IMR-90 (cell line): ENCODE measurements at regions not wholly inside any gene's neighbourhood (a gene's known extent, or its start where the extent isn't known, plus 50 kb on each side); places are given as distances from the start of the nearest gene placed in this dataset.

Source experiments
- ATAC-seq: fragments of 200-7000 bp; cut with Tn5 transposase; 2 replicates; pipeline ENCODE4 v1.9.1; 2020; ENCODE audit warnings: low read depth, mild to moderate bottlenecking, moderate library complexity
- BruUV-seq: library from RNA; stranded (reverse); fragments of 400-500 nt; replicated peaks from 2 replicates; lab custom pipeline; 2021; lab: Mats Ljungman, UMichigan
- CTCF ChIA-PET: fragments of 300-600 bp; formaldehyde crosslinking; extraction: SDS; loops from one replicate; lab custom pipeline; 2021; ENCODE audit warnings: antibody characterized with exemption; lab: Yijun Ruan, JAX
- POLR2A ChIA-PET: fragments of 300-600 bp; sonication (Branson Sonifier 250); formaldehyde crosslinking; loops from one replicate; lab custom pipeline; 2022; ENCODE audit warnings: antibody characterized with exemption; ENCODE audit not compliant: unreplicated experiment; lab: Charles Lee
- DNase-seq: peaks from one replicate; pipeline ENCODE4 v3.0.0; 2013
- H2AFZ ChIP-seq: replicated peaks from 2 replicates; pipeline ENCODE3; 2013; ENCODE audit warnings: low read length, mild to moderate bottlenecking; ENCODE audit not compliant: poor library complexity
- H2AK5ac ChIP-seq: 2 replicates; pipeline ENCODE4 v1.6.1; 2013; ENCODE audit warnings: low read depth, low read length, inconsistent platforms
- H2AK9ac ChIP-seq: replicated peaks from 2 replicates; pipeline ENCODE3; 2013; ENCODE audit warnings: mild to moderate bottlenecking, low read depth, low read length, moderate library complexity; ENCODE audit not compliant: poor library complexity
- H2BK120ac ChIP-seq: 2 replicates; pipeline ENCODE4 v1.6.1; 2013; ENCODE audit warnings: low read depth, low read length, inconsistent platforms
- H2BK15ac ChIP-seq: 3 replicates; pipeline ENCODE4 v1.6.1; 2013; ENCODE audit warnings: low read depth, low read length, inconsistent platforms
- H2BK20ac ChIP-seq: 2 replicates; pipeline ENCODE4 v1.6.1; 2013; ENCODE audit warnings: low read depth, mild to moderate bottlenecking, inconsistent platforms, low read length, moderate library complexity
- H2BK5ac ChIP-seq: 2 replicates; pipeline ENCODE4 v1.6.1; 2013; ENCODE audit warnings: mild to moderate bottlenecking, low read depth, low read length, inconsistent platforms; ENCODE audit not compliant: poor library complexity, severe bottlenecking
- H3K14ac ChIP-seq: replicated peaks from 2 replicates; pipeline ENCODE4 v1.6.1; 2013; ENCODE audit warnings: low read depth, low read length, inconsistent platforms
- H3K18ac ChIP-seq: 2 replicates; pipeline ENCODE4 v1.6.1; 2013; ENCODE audit warnings: low read depth, low read length, control low read depth
- H3K23ac ChIP-seq: 2 replicates; pipeline ENCODE4 v1.6.1; 2013; ENCODE audit warnings: low read depth, low read length, inconsistent platforms
- H3K27ac ChIP-seq: 2 replicates; pipeline ENCODE4 v1.5.1; 2013; ENCODE audit warnings: mild to moderate bottlenecking, control low read depth, low read length; ENCODE audit not compliant: insufficient read depth
- H3K27me3 ChIP-seq: 2 replicates; pipeline ENCODE4 v1.6.1; 2013; ENCODE audit warnings: low read length; ENCODE audit not compliant: control insufficient read depth, insufficient read depth
- H3K36me3 ChIP-seq: 2 replicates; pipeline ENCODE4 v1.6.1; 2013; ENCODE audit warnings: low read length, mixed read lengths; ENCODE audit not compliant: control insufficient read depth, insufficient read depth
- H3K4ac ChIP-seq: 2 replicates; pipeline ENCODE4 v1.6.1; 2013; ENCODE audit warnings: low read depth, low read length, inconsistent platforms
- H3K4me1 ChIP-seq: 2 replicates; pipeline ENCODE4 v1.6.1; 2013; ENCODE audit warnings: low read length, mixed read lengths; ENCODE audit not compliant: control insufficient read depth, insufficient read depth
- H3K4me2 ChIP-seq: 2 replicates; pipeline ENCODE4 v1.6.1; 2013; ENCODE audit warnings: low read depth, mild to moderate bottlenecking, control low read depth, low read length, moderate library complexity
- H3K4me3 ChIP-seq: 2 replicates; pipeline ENCODE4 v1.5.1; 2013; ENCODE audit warnings: low read depth, mild to moderate bottlenecking, control low read depth, low read length, moderate library complexity; ENCODE audit not compliant: insufficient read depth
- H3K56ac ChIP-seq: 2 replicates; pipeline ENCODE4 v1.6.1; 2013; ENCODE audit warnings: low read length, inconsistent platforms; ENCODE audit not compliant: insufficient read depth; ENCODE audit errors: extremely low read depth
- H3K79me1 ChIP-seq, 2 experiments: 2 replicates each; pipeline ENCODE4 v1.6.1; 2013; ENCODE audit warnings: low read length in 2 of 2, inconsistent platforms in 1 of 2, low read depth in 1 of 2
- H3K9ac ChIP-seq: 2 replicates; pipeline ENCODE4 v1.6.1; 2013; ENCODE audit warnings: low read depth, low read length, control low read depth
- H3K9me1 ChIP-seq: 2 replicates; pipeline ENCODE4 v1.6.1; 2013; ENCODE audit warnings: low read length, inconsistent platforms; ENCODE audit not compliant: insufficient read depth
- H3K9me3 ChIP-seq: 2 replicates; pipeline ENCODE4 v1.6.1; 2013; ENCODE audit warnings: low read length; ENCODE audit not compliant: control insufficient read depth, insufficient read depth
- H4K20me1 ChIP-seq: 2 replicates; pipeline ENCODE4 v1.6.1; 2013; ENCODE audit warnings: low read length, inconsistent platforms; ENCODE audit not compliant: insufficient read depth
- H4K5ac ChIP-seq: 2 replicates; pipeline ENCODE4 v1.6.1; 2013; ENCODE audit warnings: mild to moderate bottlenecking, low read depth, low read length, control low read depth
- H4K8ac ChIP-seq, 2 experiments: 2 replicates each; pipeline ENCODE4 v1.6.1; 2013; ENCODE audit warnings: low read depth in 2 of 2, low read length in 2 of 2, control low read depth in 1 of 2, inconsistent platforms in 1 of 2
- H4K91ac ChIP-seq: 2 replicates; pipeline ENCODE4 v1.6.1; 2013; ENCODE audit warnings: low read depth, low read length, inconsistent platforms; ENCODE audit not compliant: insufficient read depth
- BHLHE40 ChIP-seq: fragments of 150-350 bp; IDR thresholded peaks from 2 replicates; pipeline ENCODE4 v1.6.1; 2016; ENCODE audit warnings: mild to moderate bottlenecking, low read depth, low read length
- CEBPB ChIP-seq: IDR thresholded peaks from 2 replicates; pipeline ENCODE4 v1.6.1; 2012; ENCODE audit warnings: low read depth, low read length, improper control_type of control experiment
- CHD1 ChIP-seq: IDR thresholded peaks from 2 replicates; pipeline ENCODE4 v1.6.1; 2012; ENCODE audit warnings: low read depth, low read length, improper control_type of control experiment
- FOS ChIP-seq: fragments of 150-350 bp; IDR thresholded peaks from 2 replicates; pipeline ENCODE4 v1.6.1; 2016; ENCODE audit warnings: low read depth, low read length
- MAFK ChIP-seq: IDR thresholded peaks from 2 replicates; pipeline ENCODE4 v1.6.1; 2012; ENCODE audit warnings: low read depth, low read length, improper control_type of control experiment
- MAZ ChIP-seq: IDR thresholded peaks from 2 replicates; pipeline ENCODE4 v1.6.1; 2012; ENCODE audit warnings: low read depth, mild to moderate bottlenecking, low read length, improper control_type of control experiment, moderate library complexity, borderline replicate concordance
- NFE2L2 ChIP-seq: fragments of 150-350 bp; IDR thresholded peaks from 2 replicates; pipeline ENCODE4 v1.6.1; 2016; ENCODE audit warnings: low read depth, mild to moderate bottlenecking, low read length
- POLR2A ChIP-seq: IDR thresholded peaks from 2 replicates; pipeline ENCODE4 v1.6.1; 2012; ENCODE audit warnings: mild to moderate bottlenecking, low read depth, low read length
- RAD21 ChIP-seq: IDR thresholded peaks from 2 replicates; pipeline ENCODE4 v1.6.1; 2012; ENCODE audit warnings: low read length, improper control_type of control experiment
- RCOR1 ChIP-seq: IDR thresholded peaks from 2 replicates; pipeline ENCODE4 v1.6.1; 2012; ENCODE audit warnings: mild to moderate bottlenecking, low read length, improper control_type of control experiment; ENCODE audit not compliant: insufficient replicate concordance
- RFX5 ChIP-seq: IDR thresholded peaks from 2 replicates; pipeline ENCODE4 v1.8.0; 2012; ENCODE audit warnings: low read depth, mild to moderate bottlenecking, low read length, moderate library complexity
- SMC3 ChIP-seq: fragments of 150-350 bp; IDR thresholded peaks from 2 replicates; pipeline ENCODE4 v1.6.1; 2016; ENCODE audit warnings: low read depth, mild to moderate bottlenecking, antibody characterized with exemption, low read length, moderate library complexity
- WGBS, 2 experiments: methylation state at CpG; one replicate each; pipeline versions ENCODE4 v1.1.5 to v1.1.7; 2013; ENCODE audit warnings: missing lambda C conversion rate in 2 of 2; ENCODE audit not compliant: insufficient read length in 1 of 2; ENCODE audit errors: extremely low coverage in 2 of 2; 5-methylcytosine and 5-hydroxymethylcytosine counted together
- dilution Hi-C: fragments of 300-500 bp; cut with HindIII; formaldehyde crosslinking; loops from one replicate; pipeline ENCODE4 v1.14.3; 2018; ENCODE audit warnings: low sequenced_read_pairs; ENCODE audit not compliant: unreplicated experiment
- in situ Hi-C: fragments of 300-500 bp; cut with MboI; formaldehyde crosslinking; loops from 3 replicates; pipeline ENCODE4 v1.14.3; 2019; ENCODE audit warnings: low sequenced_read_pairs, inconsistent platforms, mixed read lengths
- intact Hi-C: fragments of 100-400 bp; cut with micrococcal nuclease; formaldehyde crosslinking; loops from 2 replicates; pipeline ENCODE4 v1.10.0; 2022
- TF ChIP-seq, protein P1 (sequence below): conservative IDR thresholded peaks from 2 replicates; pipeline ENCODE4 v1.5.1; 2012; ENCODE audit warnings: mild to moderate bottlenecking, low read depth, low read length, improper control_type of control experiment
- TF ChIP-seq, protein P2 (sequence below): fragments of 150-350 bp; IDR thresholded peaks from 2 replicates; pipeline ENCODE4 v1.6.1; 2016; ENCODE audit warnings: low read depth, mild to moderate bottlenecking, low read length, moderate library complexity, borderline replicate concordance
- TF ChIP-seq, protein P3 (sequence below): fragments of 150-350 bp; IDR thresholded peaks from 2 replicates; pipeline ENCODE4 v1.6.1; 2017; ENCODE audit warnings: mild to moderate bottlenecking, antibody characterized with exemption, low read length, low read depth

DNA sequence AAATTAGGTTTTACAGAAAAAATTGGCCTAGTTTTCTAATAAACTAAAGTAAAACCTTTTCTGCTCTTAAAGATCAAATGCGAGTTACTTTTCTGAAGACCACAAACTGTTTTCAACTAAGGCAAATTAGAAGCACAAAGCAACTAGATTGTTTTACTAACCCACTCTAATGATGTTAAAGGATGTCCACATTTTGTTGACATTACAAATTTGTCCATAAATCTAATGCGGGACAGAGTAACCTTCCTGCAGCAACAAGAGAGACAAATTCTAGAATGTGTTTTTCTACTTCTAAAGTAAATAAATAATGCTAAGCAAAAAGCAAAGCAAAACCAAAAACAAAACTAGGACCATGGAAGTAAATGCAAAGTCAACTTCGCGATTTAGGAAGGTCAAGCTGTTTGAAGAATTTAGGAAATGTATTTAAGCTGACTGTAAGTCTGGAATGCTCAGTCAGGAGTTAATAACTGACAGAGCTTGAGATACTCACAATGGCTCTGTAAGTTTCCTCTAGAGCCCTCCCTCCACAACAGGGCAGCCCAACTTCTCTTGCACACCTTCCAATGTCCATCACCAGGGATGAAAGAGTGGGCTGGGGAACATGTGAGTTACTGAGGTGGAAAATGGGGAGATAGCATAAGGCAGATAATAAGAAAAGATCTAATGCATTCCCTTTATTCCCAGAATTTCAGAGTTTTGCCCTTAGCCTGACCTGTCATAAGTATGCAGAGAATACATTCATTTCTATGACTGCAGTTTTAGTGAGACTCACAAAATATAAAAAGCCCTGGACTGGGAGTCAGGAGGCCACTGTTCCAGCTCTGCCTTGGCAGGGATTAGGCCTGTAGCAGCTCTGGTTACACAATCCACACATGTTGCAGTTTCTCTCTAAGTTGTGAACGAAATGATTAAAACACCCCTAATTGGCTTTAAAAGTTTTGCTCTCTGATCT lies 158.8 kb downstream of the FOXA2 start:
- Histone ChIP-seq H3K36me3 (no peaks in the 10 kb centered on the region), H3K14ac (no peak overlapping the region), H2AK9ac (no peak overlapping the region), H3K9ac (no peak overlapping the region), H3K27me3 (no peaks in the 10 kb centered on the region), H3K23ac (no peak overlapping the region), H2BK15ac (no peak overlapping the region), H2AFZ (no peak overlapping the region), H4K91ac (no peak overlapping the region), H4K20me1 (no peaks in the 10 kb centered on the region), H2AK5ac (no peak overlapping the region), H4K8ac (no peak overlapping the region), H3K4me2 (no peak overlapping the region), H3K4me1 (no peaks in the 10 kb centered on the region), H3K56ac (no peak overlapping the region), H3K9me1 (no peaks in the 10 kb centered on the region), H3K27ac (no peak overlapping the region), H3K79me1 (no peaks in the 10 kb centered on the region), H2BK20ac (no peak overlapping the region), H3K4ac (no peak overlapping the region), H3K9me3 (no peaks in the 10 kb centered on the region; the same call in 1 of the 2 replicates), H3K4me3 (no peak overlapping the region), H3K18ac (no peak overlapping the region), H4K5ac (no peak overlapping the region), H2BK5ac (no peak overlapping the region), H2BK120ac (no peak overlapping the region)
- ChIA-PET CTCF (no interaction called here), POLR2A (no interaction called here)
- BruUV-seq, result no TSS peak
- no CpG with 5 or more reads among the region's 5 CpGs for WGBS, 2 experiments
- dilution Hi-C loops, result no loop called here
- in situ Hi-C loops, result no loop called here
- intact Hi-C loops, result no loop called here
- no peak for ATAC-seq
- DNase-seq, result no peak
- TF ChIP-seq RCOR1 (no peak), CHD1 (no peak), RAD21 (no peak), MAZ (no peak), NFE2L2 (no peak), FOS (no peak), SMC3 (no peak), MAFK (no peak), CEBPB (no peak), RFX5 (no peak), BHLHE40 (no peak), POLR2A (no peak)
- TF ChIP-seq, protein P1, sequence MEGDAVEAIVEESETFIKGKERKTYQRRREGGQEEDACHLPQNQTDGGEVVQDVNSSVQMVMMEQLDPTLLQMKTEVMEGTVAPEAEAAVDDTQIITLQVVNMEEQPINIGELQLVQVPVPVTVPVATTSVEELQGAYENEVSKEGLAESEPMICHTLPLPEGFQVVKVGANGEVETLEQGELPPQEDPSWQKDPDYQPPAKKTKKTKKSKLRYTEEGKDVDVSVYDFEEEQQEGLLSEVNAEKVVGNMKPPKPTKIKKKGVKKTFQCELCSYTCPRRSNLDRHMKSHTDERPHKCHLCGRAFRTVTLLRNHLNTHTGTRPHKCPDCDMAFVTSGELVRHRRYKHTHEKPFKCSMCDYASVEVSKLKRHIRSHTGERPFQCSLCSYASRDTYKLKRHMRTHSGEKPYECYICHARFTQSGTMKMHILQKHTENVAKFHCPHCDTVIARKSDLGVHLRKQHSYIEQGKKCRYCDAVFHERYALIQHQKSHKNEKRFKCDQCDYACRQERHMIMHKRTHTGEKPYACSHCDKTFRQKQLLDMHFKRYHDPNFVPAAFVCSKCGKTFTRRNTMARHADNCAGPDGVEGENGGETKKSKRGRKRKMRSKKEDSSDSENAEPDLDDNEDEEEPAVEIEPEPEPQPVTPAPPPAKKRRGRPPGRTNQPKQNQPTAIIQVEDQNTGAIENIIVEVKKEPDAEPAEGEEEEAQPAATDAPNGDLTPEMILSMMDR, result no peak
- TF ChIP-seq, protein P2, sequence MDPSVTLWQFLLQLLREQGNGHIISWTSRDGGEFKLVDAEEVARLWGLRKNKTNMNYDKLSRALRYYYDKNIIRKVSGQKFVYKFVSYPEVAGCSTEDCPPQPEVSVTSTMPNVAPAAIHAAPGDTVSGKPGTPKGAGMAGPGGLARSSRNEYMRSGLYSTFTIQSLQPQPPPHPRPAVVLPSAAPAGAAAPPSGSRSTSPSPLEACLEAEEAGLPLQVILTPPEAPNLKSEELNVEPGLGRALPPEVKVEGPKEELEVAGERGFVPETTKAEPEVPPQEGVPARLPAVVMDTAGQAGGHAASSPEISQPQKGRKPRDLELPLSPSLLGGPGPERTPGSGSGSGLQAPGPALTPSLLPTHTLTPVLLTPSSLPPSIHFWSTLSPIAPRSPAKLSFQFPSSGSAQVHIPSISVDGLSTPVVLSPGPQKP, result no peak
- TF ChIP-seq, protein P3, sequence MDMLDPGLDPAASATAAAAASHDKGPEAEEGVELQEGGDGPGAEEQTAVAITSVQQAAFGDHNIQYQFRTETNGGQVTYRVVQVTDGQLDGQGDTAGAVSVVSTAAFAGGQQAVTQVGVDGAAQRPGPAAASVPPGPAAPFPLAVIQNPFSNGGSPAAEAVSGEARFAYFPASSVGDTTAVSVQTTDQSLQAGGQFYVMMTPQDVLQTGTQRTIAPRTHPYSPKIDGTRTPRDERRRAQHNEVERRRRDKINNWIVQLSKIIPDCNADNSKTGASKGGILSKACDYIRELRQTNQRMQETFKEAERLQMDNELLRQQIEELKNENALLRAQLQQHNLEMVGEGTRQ, result no peak
